ENCODE measurements at regions not wholly inside any gene's neighbourhood (a gene's known extent, or its start where the extent isn't known, plus 50 kb on each side); places are given as distances from the start of the nearest gene placed in this dataset.
A peak's percentile ranks its signal among the peaks of the same experiment; 100 is the strongest.
"Not testable (repeated sequence)": the region's sequence is repeated elsewhere in the genome, so short reads cannot be mapped to it uniquely, and the experiment has no call there.

- DNase-seq = no peak
These were observed 123.4 kb upstream of the VKORC1L1 start for GRCh38 chr7:65749518-65749917.

GRCh38 chr7:65750511-65751344 is 122.1 kb upstream of the VKORC1L1 start:
- DNase-seq = peak; percentile 63

- DNase-seq = not testable (repeated sequence)
These were observed 118.8 kb upstream of the VKORC1L1 start for GRCh38 chr7:65754070-65754469.

GRCh38 chr7:65758991-65759390 is 113.9 kb upstream of the VKORC1L1 start:
- not testable (repeated sequence) for DNase-seq

DNA sequence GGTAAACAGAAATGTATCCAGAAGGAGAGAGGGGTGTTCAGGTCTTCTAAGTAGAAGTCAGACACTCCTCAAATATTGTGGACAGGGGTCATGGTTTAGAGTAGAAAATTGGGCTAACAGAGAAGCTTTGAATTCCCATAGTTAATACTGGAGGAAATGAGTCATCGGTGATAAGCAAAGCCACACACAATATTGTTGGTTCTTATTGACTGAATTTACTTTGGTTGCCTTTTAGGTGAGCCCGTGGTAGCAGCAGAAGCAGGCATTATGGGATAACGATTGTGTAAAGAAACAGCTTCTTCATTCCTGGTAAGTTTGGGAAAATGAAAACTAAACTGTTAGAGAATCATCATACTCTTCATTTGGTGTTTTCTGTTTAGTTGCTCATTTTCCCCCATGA is 110.2 kb upstream of the VKORC1L1 start:
- DNase-seq = not testable (repeated sequence)

DNA sequence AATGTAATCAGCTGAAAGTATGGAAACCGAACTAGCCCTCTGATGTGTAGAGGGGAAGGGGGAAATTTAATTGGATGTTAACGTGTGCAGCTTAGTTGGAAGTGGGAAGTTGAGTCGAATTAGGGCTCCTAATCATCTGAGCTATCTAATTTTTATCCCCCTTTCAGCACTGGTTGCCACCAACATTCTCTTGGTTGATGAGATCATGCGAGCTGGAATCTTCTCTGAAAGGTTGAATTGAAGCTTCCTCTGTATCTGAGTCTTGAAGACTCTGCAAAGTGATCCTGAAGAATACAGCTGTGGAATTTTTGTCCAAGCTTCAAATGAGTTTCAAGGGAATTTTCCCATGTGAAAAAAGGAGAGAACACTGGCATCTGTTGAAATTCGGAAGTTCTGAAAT is 109.8 kb upstream of the VKORC1L1 start:
- DNase-seq = not testable (repeated sequence)

GRCh38 chr7:65770473-65771225 is 102.2 kb upstream of the VKORC1L1 start:
- peak; percentile 17 for DNase-seq

GRCh38 chr7:65771226-65771569 is 101.7 kb upstream of the VKORC1L1 start:
- not testable (repeated sequence) for DNase-seq

GRCh38 chr7:65776677-65777076 is 96.2 kb upstream of the VKORC1L1 start:
- DNase-seq = not testable (repeated sequence)

- not testable (repeated sequence) for DNase-seq
These were observed 82.9 kb upstream of the VKORC1L1 start for GRCh38 chr7:65789943-65790342.

DNA sequence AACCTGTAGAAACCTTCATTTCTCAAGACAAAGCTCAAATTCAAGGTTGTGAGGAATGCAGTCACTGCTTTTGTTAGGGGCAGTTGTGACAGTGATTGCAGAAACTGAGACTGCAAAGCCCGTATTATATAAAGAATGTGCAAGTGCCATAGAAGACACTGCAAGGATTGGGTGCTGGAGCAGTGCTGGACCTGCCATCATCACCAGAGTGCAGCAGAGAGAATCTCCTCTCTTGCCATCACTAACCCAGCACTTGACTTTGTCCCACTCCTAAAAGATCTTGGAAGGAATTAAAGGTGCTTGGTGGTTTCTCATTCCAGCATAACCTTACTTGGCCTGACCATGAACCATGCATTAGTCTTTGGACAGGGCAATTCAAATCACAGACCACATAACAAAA is 81.1 kb upstream of the VKORC1L1 start:
- DNase-seq = not testable (repeated sequence)

DNA sequence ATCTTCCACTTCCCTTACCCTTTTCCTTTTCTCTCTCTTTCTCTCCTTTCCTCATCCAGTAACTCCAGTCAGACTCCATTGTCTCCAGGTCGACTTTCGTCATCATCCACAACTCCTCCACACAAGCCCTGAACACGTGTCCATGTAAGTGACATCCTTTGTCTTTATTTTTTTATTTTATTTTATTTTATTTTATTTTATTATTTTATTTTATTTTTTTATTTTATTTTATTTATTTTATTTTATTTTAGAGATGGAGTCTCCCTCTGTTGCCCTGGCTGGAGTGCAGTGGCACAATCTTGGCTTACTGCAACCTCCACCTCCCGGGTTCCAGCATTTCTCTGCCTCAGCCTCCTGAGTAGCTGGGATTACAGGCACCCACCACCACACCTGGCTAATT is 80.1 kb upstream of the VKORC1L1 start:
- DNase-seq = not testable (repeated sequence)

DNA sequence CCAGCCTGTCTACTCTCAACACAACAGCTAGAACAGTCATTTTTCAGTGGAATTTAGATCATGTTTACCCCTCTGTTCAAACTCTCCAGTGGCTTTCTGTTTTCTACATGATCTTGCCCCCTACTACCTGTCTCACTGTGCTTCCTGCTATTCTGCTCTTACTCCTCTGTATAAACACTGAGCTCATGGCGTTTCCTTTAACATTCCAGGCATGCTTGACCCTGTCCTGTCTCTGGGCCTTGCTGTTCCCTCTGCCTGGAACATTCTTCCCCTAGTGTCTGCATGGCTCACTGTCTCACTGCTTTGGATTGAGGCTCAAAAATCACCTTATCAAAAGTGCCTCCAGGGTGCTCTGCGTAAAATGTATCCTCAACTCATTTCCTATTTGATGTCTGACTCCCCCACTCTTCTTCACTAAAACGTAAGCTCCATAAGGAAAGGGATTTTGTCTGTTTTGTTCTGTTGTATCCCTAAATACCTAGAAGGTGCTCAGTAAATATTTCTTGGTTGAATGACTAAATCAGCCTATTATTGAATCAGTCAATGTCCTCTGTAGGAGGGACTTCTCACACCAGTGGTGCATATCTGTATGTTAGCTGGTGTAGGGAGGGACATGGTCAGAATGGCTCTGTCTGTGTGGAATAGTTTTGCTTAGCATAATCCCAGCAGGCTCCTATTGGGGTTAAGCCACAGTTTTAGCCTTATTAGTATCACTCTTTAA is 78.0 kb upstream of the VKORC1L1 start:
- not testable (repeated sequence) for DNase-seq

DNA sequence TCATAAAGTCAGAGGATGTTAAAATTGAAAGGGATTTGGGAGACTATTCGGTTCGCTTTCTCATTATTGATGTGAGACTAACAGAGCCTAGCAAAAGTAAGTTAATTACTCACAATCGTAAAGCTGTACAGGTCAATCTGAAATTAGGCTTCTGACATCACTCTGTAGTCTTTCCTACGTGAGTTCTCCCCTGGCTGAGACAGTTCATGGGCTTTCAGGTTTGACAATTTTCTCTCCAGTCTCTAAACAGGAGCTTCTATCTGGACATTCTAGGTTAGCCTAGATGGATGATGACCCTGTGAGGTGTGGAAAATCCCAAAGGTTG is 77.5 kb upstream of the VKORC1L1 start:
- not testable (repeated sequence) for DNase-seq

DNA sequence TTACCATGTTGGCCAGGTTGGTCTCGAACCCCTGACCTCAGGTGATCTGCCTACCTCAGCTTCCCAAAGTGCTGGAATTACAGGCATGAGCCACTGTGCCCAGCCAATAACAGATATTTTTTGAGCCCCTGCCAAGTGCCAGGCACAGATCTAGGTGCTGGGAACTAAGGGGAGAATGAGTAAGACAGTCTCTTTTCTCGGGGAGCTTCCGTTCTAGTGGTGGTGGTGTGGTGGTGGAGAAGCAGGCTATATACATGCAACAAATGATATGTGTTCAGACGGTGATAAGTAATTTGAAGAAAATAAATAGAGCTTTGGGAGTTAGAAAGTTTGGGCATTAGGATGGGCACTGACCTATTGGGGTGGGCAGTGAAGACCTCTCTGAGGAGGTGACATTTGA is 76.7 kb upstream of the VKORC1L1 start:
- DNase-seq = no peak

- not testable (repeated sequence) for DNase-seq
These were observed 75.8 kb upstream of the VKORC1L1 start for GRCh38 chr7:65797086-65797485.

DNA sequence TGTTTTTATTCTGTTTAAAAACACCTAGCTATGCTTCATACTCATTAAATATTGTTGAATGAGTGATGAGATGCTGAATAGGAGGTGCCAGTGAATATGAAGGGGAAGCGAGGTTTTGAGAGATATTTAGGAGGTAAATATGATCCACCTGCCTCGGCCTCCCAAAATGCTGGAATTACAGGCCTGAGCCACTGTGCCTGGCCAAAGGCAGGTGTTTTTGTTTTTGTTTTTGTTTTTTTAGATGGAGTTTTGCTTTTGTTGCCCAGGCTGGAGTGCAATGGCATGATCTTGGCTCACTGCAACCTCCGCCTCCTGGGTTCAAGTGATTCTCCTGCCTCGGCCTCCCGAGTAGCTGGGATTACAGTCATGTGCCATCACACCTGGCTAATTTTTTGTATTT is 75.3 kb upstream of the VKORC1L1 start:
- DNase-seq = not testable (repeated sequence)

GRCh38 chr7:65798111-65799075 is 74.5 kb upstream of the VKORC1L1 start:
- DNase-seq = no peak

DNA sequence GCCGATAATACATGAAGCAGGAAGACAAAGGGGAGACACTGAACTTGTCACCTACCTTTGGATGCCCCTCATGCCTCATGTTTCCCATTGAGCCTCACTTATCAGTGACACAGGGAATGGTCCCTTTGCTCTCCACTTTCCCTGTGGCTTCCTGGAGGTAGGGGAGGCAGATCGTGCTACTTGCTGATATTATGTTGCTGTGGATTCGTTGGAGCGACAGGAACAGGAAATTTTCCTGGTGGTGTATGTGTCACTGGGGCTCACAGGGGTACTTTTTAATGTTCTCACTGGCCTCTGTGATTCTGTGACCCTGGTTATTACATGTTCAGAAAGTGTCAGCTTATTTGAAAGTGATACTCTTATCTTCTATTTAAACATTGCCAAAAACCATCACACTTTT is 72.7 kb upstream of the VKORC1L1 start:
- not testable (repeated sequence) for DNase-seq

DNA sequence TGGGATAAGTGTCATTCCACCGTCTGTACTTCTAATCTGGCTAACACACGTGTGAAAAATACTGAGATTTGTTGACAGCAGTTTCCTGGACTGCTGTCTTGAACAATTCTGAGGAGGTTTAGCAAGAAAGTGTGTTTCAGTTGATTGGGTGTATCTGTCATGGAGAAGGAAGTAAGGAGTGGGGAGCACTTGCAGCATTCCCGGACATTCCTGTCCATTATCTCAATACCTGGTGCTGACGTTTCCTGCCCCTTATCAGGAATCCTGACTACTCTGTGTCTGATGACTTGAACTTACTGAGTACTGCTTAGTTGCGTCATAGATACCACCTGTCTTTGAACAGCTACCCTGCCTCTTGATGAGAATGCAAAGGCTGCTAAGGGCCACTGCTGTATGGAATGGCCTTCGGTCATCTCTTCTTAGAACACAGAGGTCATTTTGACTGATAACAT is 72.0 kb upstream of the VKORC1L1 start:
- DNase-seq = no peak

- no peak for DNase-seq
These were observed 68.0 kb upstream of the VKORC1L1 start for GRCh38 chr7:65804887-65805286.

DNA sequence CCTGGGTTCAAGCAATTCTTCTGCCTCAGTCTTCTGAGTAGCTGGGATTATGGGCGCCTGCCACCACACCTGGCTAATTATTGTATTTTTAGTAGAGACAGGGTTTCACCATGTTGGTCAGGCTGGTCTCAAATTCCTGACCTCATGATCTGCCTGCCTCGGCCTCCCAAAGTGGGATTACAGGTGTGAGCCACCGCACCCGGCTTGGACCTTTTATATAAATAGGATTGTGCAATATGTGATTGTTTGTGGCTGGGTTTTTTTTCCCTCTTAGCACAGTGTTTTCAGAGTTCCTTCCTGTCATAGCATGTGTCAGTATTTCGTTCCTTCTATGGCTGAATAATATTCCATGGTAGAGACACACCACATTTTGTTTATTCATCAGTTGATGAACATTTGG is 65.8 kb upstream of the VKORC1L1 start:
- not testable (repeated sequence) for DNase-seq

Data from NCI-H1436 treated with DMSO at 0.1 percent for 48 hours (cell line).